Common myeloid progenitor, CD34-positive (primary cell): ENCODE measurements at regions not wholly inside any gene's neighbourhood (a gene's known extent, or its start where the extent isn't known, plus 50 kb on each side); places are given as distances from the start of the nearest gene placed in this dataset.

Source experiments
- CTCF ChIA-PET: fragments of 350-600 bp; sonication (Branson Sonifier 250); formaldehyde crosslinking; loops from one replicate; lab custom pipeline; 2021; ENCODE audit warnings: antibody characterized with exemption; lab: Charles Lee
- POLR2A ChIA-PET: fragments of 350-600 bp; sonication (Branson Sonifier 250); formaldehyde crosslinking; loops from one replicate; lab custom pipeline; 2021; ENCODE audit warnings: antibody characterized with exemption; lab: Charles Lee
- DNase-seq, 3 donors: peaks; one replicate each; pipeline versions ENCODE4 v3.0.0 to v3.0.0-alpha.2; 2013
- H3K27ac ChIP-seq, 2 experiments: 1 replicate in 1 of 2; 2 replicates in 1 of 2; pipeline ENCODE4 v1.7.0; 2013; ENCODE audit warnings: inconsistent platforms in 2 of 2, low read length in 2 of 2, mild to moderate bottlenecking in 2 of 2, low read depth in 1 of 2, moderate library complexity in 1 of 2; ENCODE audit not compliant: severe bottlenecking in 2 of 2, insufficient read depth in 1 of 2, poor library complexity in 1 of 2
- H3K27me3 ChIP-seq, 5 experiments: replicated peaks in 2 of 5; 1 replicate in 3 of 5; 2 replicates in 2 of 5; pipeline versions ENCODE4 v1.6.1 to v1.7.0; 2013; ENCODE audit warnings: low read length in 4 of 5, mild to moderate bottlenecking in 2 of 5, moderate library complexity in 2 of 5, inconsistent platforms in 1 of 5; ENCODE audit not compliant: insufficient read depth in 5 of 5, control insufficient read depth in 4 of 5
- H3K36me3 ChIP-seq, 4 experiments: 1 replicate in 2 of 4; 2 replicates in 2 of 4; pipeline versions ENCODE4 v1.6.1 to v1.7.0; 2013; ENCODE audit warnings: low read length in 3 of 4, control low read depth in 1 of 4, mild to moderate bottlenecking in 1 of 4; ENCODE audit not compliant: control insufficient read depth in 4 of 4, insufficient read depth in 4 of 4
- H3K4me1 ChIP-seq, 4 experiments: 1 replicate in 3 of 4; 2 replicates in 1 of 4; pipeline versions ENCODE4 v1.6.1 to v1.7.1; 2013; ENCODE audit warnings: low read length in 3 of 4, mild to moderate bottlenecking in 3 of 4, control low read depth in 1 of 4, inconsistent platforms in 1 of 4, moderate library complexity in 1 of 4; ENCODE audit not compliant: control insufficient read depth in 4 of 4, insufficient read depth in 4 of 4; ENCODE audit errors: control extremely low read depth in 1 of 4
- H3K4me3 ChIP-seq, 7 experiments: 1 replicate in 4 of 7; 2 replicates in 3 of 7; pipeline versions ENCODE4 v1.5.1 to v1.7.0; 2013; ENCODE audit warnings: mild to moderate bottlenecking in 7 of 7, low read length in 6 of 7, moderate library complexity in 6 of 7, inconsistent platforms in 2 of 7, low read depth in 2 of 7, control low read depth in 1 of 7; ENCODE audit not compliant: insufficient read depth in 4 of 7, control insufficient read depth in 1 of 7; ENCODE audit errors: extremely low read depth in 1 of 7
- H3K9me3 ChIP-seq, 5 experiments: 1 replicate in 4 of 5; 2 replicates in 1 of 5; pipeline versions ENCODE4 v1.6.1 to v1.7.1; 2013; ENCODE audit warnings: low read length in 4 of 5, mild to moderate bottlenecking in 2 of 5, inconsistent platforms in 1 of 5, low read depth in 1 of 5, moderate library complexity in 1 of 5; ENCODE audit not compliant: control insufficient read depth in 4 of 5, insufficient read depth in 2 of 5; ENCODE audit errors: control extremely low read depth in 1 of 5
- WGBS: methylation state at CpG from one replicate; pipeline ENCODE4 v1.1.5; 2013; ENCODE audit not compliant: insufficient coverage; 5-methylcytosine and 5-hydroxymethylcytosine counted together

GRCh38 chr17:53996131-53996530 lies 173.4 kb downstream of the KIF2B start:
- WGBS = no CpG with 5 or more reads among the region's 2 CpGs
- DNase-seq = no peak
- CTCF ChIA-PET = no interaction called here

DNA sequence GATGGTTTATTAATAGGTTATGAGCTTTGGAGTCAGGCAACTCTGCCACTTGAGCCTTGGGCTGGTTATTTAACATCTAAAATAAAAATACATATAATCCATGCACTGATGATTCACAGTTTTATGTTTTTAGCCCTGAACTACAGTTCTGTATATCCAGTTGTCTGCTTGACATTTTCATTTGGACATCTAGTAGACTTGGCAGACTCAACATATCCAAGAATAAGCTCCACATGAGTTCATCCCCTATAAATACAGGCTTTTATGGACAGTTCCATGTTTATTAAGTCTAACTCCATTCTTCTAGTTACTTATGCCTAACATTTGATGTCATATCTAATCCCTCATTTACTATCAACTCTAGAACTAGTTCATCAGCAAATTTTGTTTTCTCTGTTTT lies 174.2 kb downstream of the KIF2B start:
- Histone ChIP-seq H3K27ac (no peak overlapping the region), H3K36me3 (no peaks in the 10 kb centered on the region), H3K9me3 (peaks cover 0 to 1% (median 0%) of the 10 kb centered on the region in 5 experiments), H3K4me1 (no peaks in the 10 kb centered on the region), H3K27me3 (no peaks in the 10 kb centered on the region), H3K4me3 (no peak overlapping the region)
- no peak for DNase-seq
- POLR2A ChIA-PET = no interaction called here
- CTCF ChIA-PET = no interaction called here

More at GRCh38 chr17:53996131-53996530, 173.4 kb downstream of the KIF2B start:
- H3K27me3 ChIP-seq = no peaks in the 10 kb centered on the region
- no peak overlapping the region for H3K27ac ChIP-seq
- no peaks in the 10 kb centered on the region for H3K4me1 ChIP-seq
- peaks cover 0 to 1% (median 0%) of the 10 kb centered on the region in 5 experiments for H3K9me3 ChIP-seq
- H3K4me3 ChIP-seq = no peak overlapping the region
- no peaks in the 10 kb centered on the region for H3K36me3 ChIP-seq
- POLR2A ChIA-PET = no interaction called here

- WGBS = 88% methylated on average over 1 of the region's 2 CpGs
- Histone ChIP-seq H3K4me1 (no peaks in the 10 kb centered on the region), H3K27ac (no peak overlapping the region), H3K4me3 (no peak overlapping the region), H3K27me3 (no peaks in the 10 kb centered on the region), H3K9me3 (no peaks in the 10 kb centered on the region), H3K36me3 (no peaks in the 10 kb centered on the region)
- ChIA-PET CTCF (no interaction called here), POLR2A (no interaction called here)
- DNase-seq = no peak
These were observed 185.1 kb downstream of the KIF2B start for GRCh38 chr17:54007855-54008254.

DNA sequence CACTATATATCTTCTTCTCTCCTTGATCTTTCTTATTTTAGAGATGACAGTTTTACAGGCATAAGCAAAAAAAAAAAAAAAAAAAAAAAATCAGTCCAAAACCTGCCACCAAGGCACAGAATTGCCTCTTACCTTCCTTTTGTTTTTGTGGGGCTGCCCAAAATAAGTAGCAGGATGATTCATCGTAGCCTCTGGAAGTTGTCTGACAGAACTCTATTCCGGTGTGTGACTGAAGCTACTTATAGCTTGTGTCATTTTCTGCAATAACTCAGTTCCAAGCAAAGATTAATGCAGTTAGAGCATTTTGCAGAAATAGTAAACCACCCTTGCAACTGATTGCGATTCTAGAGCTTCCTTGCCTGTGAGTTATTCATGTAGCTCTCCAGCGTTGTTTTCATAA lies 186.8 kb downstream of the KIF2B start:
- CTCF ChIA-PET = no interaction called here
- H3K27me3 ChIP-seq = no peaks in the 10 kb centered on the region
- no peaks in the 10 kb centered on the region for H3K9me3 ChIP-seq
- POLR2A ChIA-PET = no interaction called here
- no peak overlapping the region for H3K4me3 ChIP-seq
- no peaks in the 10 kb centered on the region for H3K36me3 ChIP-seq
- no peaks in the 10 kb centered on the region for H3K4me1 ChIP-seq
- DNase-seq = no peak
- 100% methylated on average over 4 of the region's 4 CpGs for WGBS
- no peak overlapping the region for H3K27ac ChIP-seq

DNA sequence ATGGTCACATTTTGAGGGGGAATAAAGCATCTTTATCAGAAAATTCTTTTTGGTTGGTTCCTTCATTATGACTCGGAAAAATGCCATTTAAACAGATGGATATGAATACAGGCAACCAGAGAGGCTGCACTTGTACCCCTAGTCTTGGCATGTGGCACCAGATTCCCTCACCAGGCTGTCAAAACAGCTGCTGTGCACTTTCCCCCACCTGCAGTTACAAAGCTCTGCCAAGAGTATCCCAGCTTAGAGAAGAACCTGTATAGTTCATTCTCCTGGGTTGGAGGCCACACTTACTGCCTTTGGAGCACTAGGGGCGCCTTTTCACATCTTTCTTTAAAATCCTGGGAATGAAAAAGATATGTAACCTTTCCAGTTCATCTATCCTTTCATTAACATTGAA lies 190.3 kb downstream of the KIF2B start:
- POLR2A ChIA-PET = no interaction called here
- DNase-seq = no peak
- Histone ChIP-seq H3K27ac (no peak overlapping the region), H3K4me3 (no peak overlapping the region), H3K9me3 (peaks cover 0 to 1% (median 0%) of the 10 kb centered on the region in 5 experiments), H3K27me3 (no peaks in the 10 kb centered on the region), H3K4me1 (no peaks in the 10 kb centered on the region), H3K36me3 (no peaks in the 10 kb centered on the region)
- 91% methylated on average over 1 of the region's 2 CpGs for WGBS
- CTCF ChIA-PET = no interaction called here

GRCh38 chr17:54015734-54016133 lies 193.0 kb downstream of the KIF2B start:
- H3K4me3 ChIP-seq = no peak overlapping the region
- no peaks in the 10 kb centered on the region for H3K36me3 ChIP-seq
- ChIA-PET POLR2A (interaction anchor here (0.6 kb wide), 1 partner anchor 37 kb away, joined by 4 read pairs; no protein-coding TSS in a partner anchor), CTCF (no interaction called here)
- peaks cover 0 to 1% (median 0%) of the 10 kb centered on the region in 5 experiments for H3K9me3 ChIP-seq
- no peak overlapping the region for H3K27ac ChIP-seq
- no peaks in the 10 kb centered on the region for H3K4me1 ChIP-seq
- no peaks in the 10 kb centered on the region for H3K27me3 ChIP-seq
- no peak for DNase-seq
- 100% methylated on average over 2 of the region's 2 CpGs for WGBS

DNA sequence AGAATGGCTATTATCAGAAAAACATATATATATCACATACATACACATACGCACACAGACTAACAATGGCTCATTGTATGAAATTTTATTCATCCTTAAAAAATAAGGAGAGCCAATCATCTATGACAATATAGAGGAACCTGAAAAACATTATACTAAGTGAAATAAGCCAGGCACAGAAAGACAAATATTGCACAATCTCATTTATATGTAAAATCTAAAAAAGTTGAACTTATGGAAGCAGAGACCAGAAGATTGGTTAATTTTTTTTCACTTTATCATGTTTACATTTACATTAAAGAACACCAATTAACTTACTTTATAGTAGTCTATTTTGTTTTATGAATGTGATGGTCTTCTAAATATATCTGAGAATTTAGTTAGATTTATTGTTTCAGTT lies 198.7 kb downstream of the KIF2B start:
- H3K27ac ChIP-seq = no peak overlapping the region
- H3K4me3 ChIP-seq = no peak overlapping the region
- no peaks in the 10 kb centered on the region for H3K27me3 ChIP-seq
- no CpG with 5 or more reads among the region's 1 CpG for WGBS
- H3K9me3 ChIP-seq = no peaks in the 10 kb centered on the region
- CTCF ChIA-PET = no interaction called here
- no peaks in the 10 kb centered on the region for H3K36me3 ChIP-seq
- H3K4me1 ChIP-seq = no peaks in the 10 kb centered on the region
- no peak for DNase-seq
- POLR2A ChIA-PET = no interaction called here
